GM19324 (cell line): ENCODE measurements at regions not wholly inside any gene's neighbourhood (a gene's known extent, or its start where the extent isn't known, plus 50 kb on each side); places are given as distances from the start of the nearest gene placed in this dataset.

ENCODE experiments used
- ATAC-seq: cut with Tn5 transposase; IDR thresholded peaks from one replicate; pipeline ENCODE4 v1.9.1; 2021; ENCODE audit warnings: mild to moderate bottlenecking, moderate library complexity; ENCODE audit not compliant: unreplicated experiment, low FRiP score

DNA sequence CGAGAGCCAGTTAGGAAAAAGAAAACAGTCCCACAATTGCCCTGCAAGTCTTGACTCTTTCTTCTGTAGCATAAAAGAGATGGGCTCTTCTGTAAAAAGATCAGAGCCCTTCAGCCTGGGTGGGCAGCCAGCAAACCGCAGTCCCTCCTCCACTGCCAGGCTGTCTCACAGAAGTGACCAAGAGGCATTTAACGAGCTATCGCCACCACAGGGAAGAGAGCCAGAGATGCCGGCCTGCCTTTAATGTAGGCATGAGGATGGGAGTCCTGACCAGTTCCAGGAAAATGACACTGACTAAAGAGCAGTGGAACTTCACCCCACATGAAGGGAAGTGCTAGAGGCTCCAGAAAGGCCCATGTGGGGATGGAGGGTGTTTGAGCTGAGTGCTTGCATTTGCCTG is 264.6 kb downstream of the NDUFS4 start:
- ATAC-seq, result no peak

DNA sequence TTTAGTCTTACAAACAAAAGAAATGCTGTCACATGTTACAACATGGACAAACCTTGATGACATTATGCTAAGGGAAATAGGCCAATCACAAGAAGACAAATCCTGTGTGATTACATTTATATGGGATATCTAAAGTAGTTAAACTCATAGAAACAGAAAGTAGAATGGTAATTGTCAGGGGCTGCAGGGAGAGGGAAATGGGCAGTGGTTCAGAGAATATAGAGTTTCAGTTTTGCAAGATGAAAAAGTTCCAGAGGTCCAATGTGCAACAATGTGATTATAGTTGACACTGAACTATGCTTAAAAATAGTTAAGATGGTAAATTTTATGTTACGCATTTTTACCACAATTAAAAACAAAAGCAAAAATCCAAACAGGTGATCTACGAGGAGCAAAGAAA is 265.5 kb downstream of the NDUFS4 start:
- no peak for ATAC-seq

DNA sequence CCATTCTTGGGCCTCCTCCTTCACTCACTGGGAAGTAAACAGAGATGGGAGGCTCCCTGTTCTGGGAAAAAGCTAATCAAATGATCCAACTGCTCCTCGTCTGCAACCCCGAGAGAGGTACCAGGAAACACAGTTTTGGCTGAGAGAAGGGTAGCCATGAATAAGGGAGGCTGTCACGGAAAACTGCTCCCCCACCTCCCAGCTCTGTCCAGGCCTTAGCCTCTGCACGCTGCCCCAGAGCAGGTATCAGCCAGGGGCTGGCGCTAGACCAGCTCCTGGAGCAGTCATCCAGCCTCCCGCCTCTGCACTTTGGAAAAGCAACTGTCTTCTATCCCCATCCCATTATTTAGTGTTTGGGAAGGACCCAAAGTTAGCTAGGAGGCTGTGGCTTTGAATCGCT is 266.1 kb downstream of the NDUFS4 start:
- no peak for ATAC-seq

DNA sequence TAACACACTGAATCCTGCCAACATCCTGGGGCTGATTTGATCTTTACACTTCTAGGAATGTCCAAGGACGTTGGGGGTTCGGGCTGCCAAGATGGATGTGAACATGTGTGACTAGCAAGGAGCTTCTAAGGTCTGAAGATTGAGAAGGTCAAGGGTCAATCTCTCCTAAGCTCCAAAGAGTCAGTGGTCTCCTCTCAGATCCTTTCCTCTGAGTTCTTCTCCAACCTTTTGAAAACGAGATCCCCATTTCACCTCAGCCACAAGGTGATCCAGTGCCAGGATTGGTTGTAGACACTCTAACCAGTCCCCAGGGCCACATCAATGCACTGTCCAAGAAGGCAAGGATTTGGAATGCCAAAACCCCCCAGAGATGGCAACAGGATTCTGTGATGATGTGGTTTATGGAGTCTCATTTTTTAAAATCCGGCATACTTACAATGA is 266.8 kb downstream of the NDUFS4 start:
- ATAC-seq, result no peak

DNA sequence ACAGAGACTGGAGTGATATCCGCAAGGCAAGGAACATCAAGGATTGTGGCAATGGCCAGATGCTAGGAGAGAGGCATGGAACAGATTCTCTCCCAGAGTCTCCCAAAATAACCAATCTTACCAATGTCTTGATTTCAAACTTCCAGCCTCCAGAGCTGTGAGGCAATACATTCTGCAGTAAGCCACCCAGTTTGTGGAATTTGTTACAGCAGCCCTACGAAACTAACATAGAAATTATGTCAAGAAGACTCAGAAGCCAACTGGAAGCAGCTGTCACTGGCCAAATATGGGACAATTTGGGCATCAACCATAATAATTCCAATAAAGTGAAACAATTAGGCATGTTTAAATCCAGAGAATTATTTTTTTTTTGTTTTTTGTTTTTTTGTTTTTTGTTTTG is 271.1 kb downstream of the NDUFS4 start:
- no peak for ATAC-seq
